ENCODE measurements at regions not wholly inside any gene's neighbourhood (a gene's known extent, or its start where the extent isn't known, plus 50 kb on each side); places are given as distances from the start of the nearest gene placed in this dataset.

DNA sequence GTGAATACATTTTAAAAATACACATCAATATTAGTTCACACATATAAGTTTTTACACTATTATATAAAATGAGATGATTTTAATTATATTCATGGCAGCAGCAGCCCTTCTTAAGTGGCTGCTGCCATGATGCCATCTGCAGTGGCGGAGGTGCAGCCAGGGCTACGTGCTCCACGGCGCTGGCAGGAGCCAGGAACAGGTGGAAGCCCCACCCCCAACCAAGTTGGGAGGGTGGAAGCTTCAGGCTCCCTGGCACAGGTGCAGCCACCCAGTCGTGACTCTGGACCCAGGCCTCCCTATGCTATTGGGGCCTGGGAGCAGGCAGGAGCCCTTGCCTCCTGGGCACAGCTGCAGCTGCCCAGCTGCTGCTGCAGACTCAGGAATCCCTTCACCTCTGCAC, 646.9 kb upstream of the PCDH9 start:
- no peak for DNase-seq (ENCODE audit: low read depth)
- ChIA-PET CTCF (interaction anchor here (0.6 kb wide), 1 partner anchor 8 kb away, joined by 3 read pairs; no protein-coding TSS in a partner anchor), POLR2A (no interaction called here)

GRCh38 chr13:67867206-67867605, 637.1 kb upstream of the PCDH9 start:
- ChIA-PET CTCF (no interaction called here), POLR2A (no interaction called here)
- Histone ChIP-seq H3K27me3 (ENCODE audit: control insufficient read depth, insufficient read depth, low read length) (no peaks in the 10 kb centered on the region), H3K4me3 (ENCODE audit: low read depth, low read length) (no peak overlapping the region), H3K36me3 (ENCODE audit: control insufficient read depth, insufficient read depth, low read length) (no peaks in the 10 kb centered on the region)
- TF ChIP-seq, protein P1, sequence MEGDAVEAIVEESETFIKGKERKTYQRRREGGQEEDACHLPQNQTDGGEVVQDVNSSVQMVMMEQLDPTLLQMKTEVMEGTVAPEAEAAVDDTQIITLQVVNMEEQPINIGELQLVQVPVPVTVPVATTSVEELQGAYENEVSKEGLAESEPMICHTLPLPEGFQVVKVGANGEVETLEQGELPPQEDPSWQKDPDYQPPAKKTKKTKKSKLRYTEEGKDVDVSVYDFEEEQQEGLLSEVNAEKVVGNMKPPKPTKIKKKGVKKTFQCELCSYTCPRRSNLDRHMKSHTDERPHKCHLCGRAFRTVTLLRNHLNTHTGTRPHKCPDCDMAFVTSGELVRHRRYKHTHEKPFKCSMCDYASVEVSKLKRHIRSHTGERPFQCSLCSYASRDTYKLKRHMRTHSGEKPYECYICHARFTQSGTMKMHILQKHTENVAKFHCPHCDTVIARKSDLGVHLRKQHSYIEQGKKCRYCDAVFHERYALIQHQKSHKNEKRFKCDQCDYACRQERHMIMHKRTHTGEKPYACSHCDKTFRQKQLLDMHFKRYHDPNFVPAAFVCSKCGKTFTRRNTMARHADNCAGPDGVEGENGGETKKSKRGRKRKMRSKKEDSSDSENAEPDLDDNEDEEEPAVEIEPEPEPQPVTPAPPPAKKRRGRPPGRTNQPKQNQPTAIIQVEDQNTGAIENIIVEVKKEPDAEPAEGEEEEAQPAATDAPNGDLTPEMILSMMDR (IDR thresholded peaks at IDR 0.05; ENCODE audit: insufficient read depth, low read depth, low read length) = no peak
- no peak for DNase-seq (ENCODE audit: low read depth)

More for the DNA sequence above, 646.9 kb upstream of the PCDH9 start:
- no peaks in the 10 kb centered on the region for H3K27me3 ChIP-seq (ENCODE audit: control insufficient read depth, insufficient read depth, low read length)
- TF ChIP-seq, protein P1 (IDR thresholded peaks at IDR 0.05; ENCODE audit: insufficient read depth, low read depth, low read length) = no peak
- no peak overlapping the region for H3K4me3 ChIP-seq (ENCODE audit: low read depth, low read length)
- H3K36me3 ChIP-seq (ENCODE audit: control insufficient read depth, insufficient read depth, low read length) = no peaks in the 10 kb centered on the region

- TF ChIP-seq, protein P1 (IDR thresholded peaks at IDR 0.05; ENCODE audit: insufficient read depth, low read depth, low read length) = no peak
- POLR2A ChIA-PET = no interaction called here
- DNase-seq (ENCODE audit: low read depth) = no peak
- Histone ChIP-seq H3K4me3 (ENCODE audit: low read depth, low read length) (no peak overlapping the region), H3K36me3 (ENCODE audit: control insufficient read depth, insufficient read depth, low read length) (no peaks in the 10 kb centered on the region), H3K27me3 (ENCODE audit: control insufficient read depth, insufficient read depth, low read length) (no peaks in the 10 kb centered on the region)
- CTCF ChIA-PET = no interaction called here
Observed at GRCh38 chr13:67860315-67860714, 630.2 kb upstream of the PCDH9 start.

DNA sequence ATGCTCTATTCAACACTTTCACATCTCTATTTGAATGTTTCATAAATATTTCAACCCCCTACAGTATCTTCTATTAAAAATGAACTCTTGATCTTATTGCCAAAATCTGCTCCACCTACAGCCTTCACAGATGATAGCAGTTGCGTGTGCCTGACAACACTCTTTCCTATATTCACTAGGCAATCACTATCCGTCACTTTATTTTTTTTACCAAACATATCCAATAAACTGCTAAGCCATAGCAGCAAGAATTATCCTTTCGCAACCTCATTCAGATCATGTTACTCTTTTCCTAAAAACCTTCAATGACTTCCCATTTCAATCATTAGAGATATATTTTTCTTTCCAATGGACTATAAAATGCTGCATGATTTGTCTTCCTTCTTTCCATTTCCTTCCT, 629.8 kb upstream of the PCDH9 start:
- Histone ChIP-seq H3K4me3 (ENCODE audit: low read depth, low read length) (no peak overlapping the region), H3K36me3 (ENCODE audit: control insufficient read depth, insufficient read depth, low read length) (no peaks in the 10 kb centered on the region), H3K27me3 (ENCODE audit: control insufficient read depth, insufficient read depth, low read length) (no peaks in the 10 kb centered on the region)
- no peak for DNase-seq (ENCODE audit: low read depth)
- POLR2A ChIA-PET = no interaction called here
- CTCF ChIA-PET = no interaction called here
- TF ChIP-seq, protein P1 (IDR thresholded peaks at IDR 0.05; ENCODE audit: insufficient read depth, low read depth, low read length) = no peak

DNA sequence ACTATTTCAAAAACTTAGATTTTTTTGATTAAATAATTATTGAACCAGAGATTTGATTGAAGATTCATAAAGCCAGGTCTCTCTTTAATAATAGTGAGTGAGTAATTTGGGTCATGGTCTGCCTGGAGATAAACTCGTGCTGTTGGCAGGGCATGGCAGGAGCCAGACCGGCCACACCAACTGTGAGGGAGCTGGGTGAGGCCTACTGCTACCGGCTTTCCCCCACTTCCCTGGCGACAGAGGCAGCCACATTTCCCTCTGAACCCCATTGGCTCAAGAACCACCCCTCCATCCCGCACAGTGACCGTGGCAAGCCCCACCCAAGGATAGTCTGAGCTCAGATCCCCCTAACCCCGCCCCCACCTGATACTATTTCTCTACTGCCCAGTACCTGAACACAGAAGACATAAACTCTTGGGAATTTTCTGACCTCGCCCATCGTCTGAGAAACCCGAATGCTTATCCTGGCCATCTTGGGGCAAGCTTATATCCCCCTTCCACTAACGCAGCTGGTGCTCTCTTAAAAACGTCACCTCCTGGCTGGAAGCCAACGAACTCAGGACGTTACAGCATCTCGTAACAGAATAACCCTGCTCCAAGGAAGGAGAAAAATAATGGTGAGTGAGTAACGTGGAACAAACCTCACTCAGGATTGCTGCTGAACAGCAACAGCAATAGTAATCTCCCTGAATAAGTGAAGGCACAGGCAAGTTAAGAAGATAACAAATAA, 627.6 kb upstream of the PCDH9 start:
- TF ChIP-seq, protein P1 (IDR thresholded peaks at IDR 0.05; ENCODE audit: insufficient read depth, low read depth, low read length) = no peak
- DNase-seq (ENCODE audit: low read depth) = no peak
- POLR2A ChIA-PET = no interaction called here
- CTCF ChIA-PET = no interaction called here
- Histone ChIP-seq H3K27me3 (ENCODE audit: control insufficient read depth, insufficient read depth, low read length) (no peaks in the 10 kb centered on the region), H3K36me3 (ENCODE audit: control insufficient read depth, insufficient read depth, low read length) (no peaks in the 10 kb centered on the region), H3K4me3 (ENCODE audit: low read depth, low read length) (no peak overlapping the region)

Measured in BJ (cell line).